ENCODE measurements at regions not wholly inside any gene's neighbourhood (a gene's known extent, or its start where the extent isn't known, plus 50 kb on each side); places are given as distances from the start of the nearest gene placed in this dataset.

DNA sequence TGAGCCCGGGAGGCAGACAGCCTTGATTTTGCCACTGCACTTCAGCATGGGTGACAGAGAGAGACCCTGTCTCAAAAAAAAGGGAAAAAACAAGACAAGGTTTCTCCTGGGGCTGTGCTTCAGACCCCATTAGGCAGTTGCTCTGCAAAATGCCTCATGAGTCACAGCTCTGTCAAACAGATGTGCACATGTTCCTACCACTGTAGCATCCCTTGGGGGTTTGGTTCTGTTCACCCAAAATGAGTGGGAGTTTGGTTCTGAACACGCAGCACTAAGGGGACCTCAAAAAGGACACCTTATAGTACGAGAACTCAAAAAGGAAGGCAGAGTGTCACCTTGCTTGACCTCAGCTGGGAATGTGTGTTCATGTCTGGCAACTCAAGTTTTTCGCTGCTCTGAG, 134.9 kb downstream of the RPIA start:
- Histone ChIP-seq H3K36me3 (ENCODE audit: insufficient read depth, insufficient read length, low read length) (no peaks in the 10 kb centered on the region), H3K9me3 (ENCODE audit: insufficient read depth, low read length) (no peaks in the 10 kb centered on the region; the same call in 1 of the 2 replicates), H3K4me1 (ENCODE audit: insufficient read depth, insufficient read length) (no peaks in the 10 kb centered on the region), H3K4me3 (ENCODE audit: insufficient read length, low read depth) (no peak overlapping the region), H3K27me3 (ENCODE audit: insufficient read depth, insufficient read length) (no peaks in the 10 kb centered on the region), H3K9ac (ENCODE audit: insufficient read length, low read depth) (no peak overlapping the region)
- no peak for TF ChIP-seq SUZ12 (IDR thresholded peaks at IDR 0.05; ENCODE audit: extremely low read depth, insufficient read depth, insufficient read length)
- no peak for TF ChIP-seq ZNF274 (IDR thresholded peaks at IDR 0.05; ENCODE audit: low read depth, low read length)
- TF ChIP-seq YY1 (IDR thresholded peaks at IDR 0.05; ENCODE audit: insufficient read depth, insufficient read length) = no peak
- no peak for DNase-seq (ENCODE audit: low read depth, low spot score)

DNA sequence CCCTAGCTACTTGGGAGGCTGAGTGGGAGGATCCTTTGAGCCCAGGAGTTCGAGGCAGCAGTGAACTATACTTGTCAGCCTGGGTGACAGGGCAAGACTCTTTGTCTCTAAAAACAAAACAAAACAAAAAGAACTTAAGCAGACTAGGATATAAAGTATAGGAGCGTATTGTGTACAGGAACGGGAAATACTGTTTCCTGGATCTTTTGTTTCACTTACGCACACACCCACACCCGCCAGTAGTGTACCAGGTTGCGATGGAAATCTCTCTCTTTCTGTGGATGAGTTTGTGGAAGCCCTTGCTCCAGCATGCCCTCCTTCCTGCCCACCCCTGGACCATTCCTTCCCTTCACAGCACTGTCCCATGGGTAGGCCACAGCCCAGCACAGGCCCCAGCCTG, 136.3 kb downstream of the RPIA start:
- no peaks in the 10 kb centered on the region for H3K9me3 ChIP-seq (ENCODE audit: insufficient read depth, low read length)
- H3K4me1 ChIP-seq (ENCODE audit: insufficient read depth, insufficient read length) = no peaks in the 10 kb centered on the region
- no peak for DNase-seq (ENCODE audit: low read depth, low spot score)
- H3K4me3 ChIP-seq (ENCODE audit: insufficient read length, low read depth) = no peak overlapping the region
- H3K36me3 ChIP-seq (ENCODE audit: insufficient read depth, insufficient read length, low read length) = no peaks in the 10 kb centered on the region
- no peak overlapping the region for H3K9ac ChIP-seq (ENCODE audit: insufficient read length, low read depth)
- TF ChIP-seq SUZ12 (IDR thresholded peaks at IDR 0.05; ENCODE audit: extremely low read depth, insufficient read depth, insufficient read length) (no peak), ZNF274 (IDR thresholded peaks at IDR 0.05; ENCODE audit: low read depth, low read length) (no peak), YY1 (IDR thresholded peaks at IDR 0.05; ENCODE audit: insufficient read depth, insufficient read length) (no peak)
- H3K27me3 ChIP-seq (ENCODE audit: insufficient read depth, insufficient read length) = no peaks in the 10 kb centered on the region

DNA sequence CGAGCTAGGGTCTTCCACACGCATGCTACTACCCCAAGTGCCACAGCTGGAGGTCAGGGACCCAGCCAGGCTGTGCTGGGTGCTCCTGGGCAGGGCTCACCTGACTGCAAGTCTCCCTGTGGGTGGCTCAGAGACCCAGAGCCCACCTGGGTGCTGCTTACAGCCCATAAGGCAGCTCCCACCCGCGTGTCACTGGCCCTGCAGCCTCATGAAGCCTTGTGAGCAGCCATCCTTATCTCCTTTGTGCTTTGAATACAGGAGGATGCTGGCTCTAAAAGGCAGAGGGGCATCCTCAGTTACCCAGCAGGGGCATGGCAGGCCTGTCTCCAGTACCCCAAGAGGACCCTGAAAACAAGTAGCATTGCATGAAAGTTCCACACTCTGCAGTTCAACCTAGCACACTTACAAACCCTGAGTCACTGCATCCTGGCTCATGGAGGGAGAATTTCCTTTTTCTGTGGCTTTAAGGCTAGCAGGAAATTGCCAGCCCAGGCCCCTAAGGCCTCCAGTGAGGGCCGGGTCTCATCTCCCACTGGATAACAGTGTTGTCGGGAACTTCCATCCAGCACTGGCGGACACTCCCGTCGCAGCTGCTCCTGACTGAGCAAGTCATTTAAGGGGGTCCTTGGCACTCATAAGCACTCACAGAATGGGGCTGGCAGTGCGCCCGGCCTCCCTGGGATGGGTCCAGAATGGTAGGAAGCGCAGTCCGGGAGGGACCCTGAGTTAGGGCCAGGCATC, 137.1 kb downstream of the RPIA start:
- H3K27me3 ChIP-seq (ENCODE audit: insufficient read depth, insufficient read length) = no peaks in the 10 kb centered on the region
- no peak for DNase-seq (ENCODE audit: low read depth, low spot score)
- H3K36me3 ChIP-seq (ENCODE audit: insufficient read depth, insufficient read length, low read length) = no peaks in the 10 kb centered on the region
- H3K4me1 ChIP-seq (ENCODE audit: insufficient read depth, insufficient read length) = no peaks in the 10 kb centered on the region
- TF ChIP-seq YY1 (IDR thresholded peaks at IDR 0.05; ENCODE audit: insufficient read depth, insufficient read length) = no peak
- H3K9me3 ChIP-seq (ENCODE audit: insufficient read depth, low read length) = no peaks in the 10 kb centered on the region
- no peak overlapping the region for H3K4me3 ChIP-seq (ENCODE audit: insufficient read length, low read depth)
- no peak overlapping the region for H3K9ac ChIP-seq (ENCODE audit: insufficient read length, low read depth)

DNA sequence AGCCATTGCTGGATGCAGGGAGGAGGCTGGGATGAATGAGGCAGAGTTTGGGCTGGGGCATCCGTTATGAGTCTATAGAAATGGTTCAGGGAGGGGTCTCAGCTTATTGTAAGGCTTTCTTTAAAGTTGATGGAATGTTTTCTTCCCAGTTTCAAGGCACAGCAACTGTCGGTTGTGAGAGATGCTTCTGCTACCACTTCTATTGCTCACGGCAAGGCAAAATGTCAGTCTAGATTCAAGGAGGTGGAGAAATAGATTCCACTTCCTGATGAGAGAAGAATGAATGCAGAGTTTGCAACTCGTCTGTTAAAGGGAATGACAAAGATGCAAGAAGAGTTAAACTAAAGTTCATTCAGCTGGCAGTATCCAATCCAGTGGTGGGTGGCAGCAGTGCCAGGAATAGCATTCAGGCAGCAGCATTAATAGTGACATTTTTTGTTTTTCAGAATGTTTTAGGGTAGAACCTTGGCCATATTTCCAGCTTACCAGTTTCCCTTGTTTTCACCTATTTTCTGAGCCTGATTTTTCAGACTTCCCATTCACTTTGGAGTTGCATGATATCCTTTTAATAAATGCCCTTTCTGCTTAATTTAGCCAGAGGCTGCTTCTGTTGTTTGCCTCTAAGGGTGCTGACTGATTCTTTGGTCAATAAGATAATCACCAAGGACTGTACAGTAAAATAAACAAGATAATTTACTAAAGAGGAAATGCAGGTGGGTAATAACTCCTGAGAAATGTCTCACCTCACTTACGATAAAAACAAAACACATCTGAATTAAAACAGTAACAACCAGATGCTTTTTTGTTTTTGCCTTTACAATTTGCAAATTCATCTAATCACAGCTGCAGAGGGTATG, 138.4 kb downstream of the RPIA start:
- no peak for DNase-seq (ENCODE audit: low read depth, low spot score)
- Histone ChIP-seq H3K4me3 (ENCODE audit: insufficient read length, low read depth) (no peak overlapping the region), H3K9me3 (ENCODE audit: insufficient read depth, low read length) (no peaks in the 10 kb centered on the region), H3K36me3 (ENCODE audit: insufficient read depth, insufficient read length, low read length) (no peaks in the 10 kb centered on the region), H3K9ac (ENCODE audit: insufficient read length, low read depth) (no peak overlapping the region), H3K4me1 (ENCODE audit: insufficient read depth, insufficient read length) (no peaks in the 10 kb centered on the region), H3K27me3 (ENCODE audit: insufficient read depth, insufficient read length) (no peaks in the 10 kb centered on the region)
- TF ChIP-seq SUZ12 (IDR thresholded peaks at IDR 0.05; ENCODE audit: extremely low read depth, insufficient read depth, insufficient read length) (no peak), YY1 (IDR thresholded peaks at IDR 0.05; ENCODE audit: insufficient read depth, insufficient read length) (no peak), ZNF274 (IDR thresholded peaks at IDR 0.05; ENCODE audit: low read depth, low read length) (no peak)

DNA sequence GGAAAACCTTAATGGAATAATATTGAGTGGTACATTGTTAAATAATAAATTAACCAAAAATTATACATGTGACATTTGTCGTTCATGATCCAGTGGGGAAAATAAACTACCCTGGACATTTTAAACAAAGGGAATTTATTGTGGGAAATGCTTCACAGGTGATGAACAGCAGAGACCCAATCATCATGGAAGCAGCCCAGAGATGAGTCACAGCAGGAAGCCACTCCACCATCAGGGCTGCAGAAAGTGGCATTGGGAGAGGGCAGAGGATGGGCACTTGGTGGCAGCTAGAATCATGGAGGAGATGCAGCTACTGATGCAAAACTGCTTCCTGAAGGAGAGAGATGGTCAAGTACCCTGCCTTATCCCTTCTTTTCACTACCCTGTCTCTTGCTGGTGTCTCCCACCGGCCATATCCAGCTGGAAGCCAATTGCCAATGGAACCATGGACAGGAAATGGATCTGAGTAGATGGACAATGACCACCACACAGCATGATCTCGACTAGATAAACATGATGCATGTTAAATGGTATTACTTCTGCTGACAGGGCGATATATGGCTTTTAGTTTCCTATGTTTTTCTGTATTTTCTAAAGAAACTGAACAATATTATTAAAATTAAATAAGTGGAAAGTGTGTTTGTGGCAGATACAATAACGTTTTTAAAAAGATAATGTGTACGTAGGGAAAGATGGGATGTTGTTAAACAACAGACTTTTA, 139.8 kb downstream of the RPIA start:
- Histone ChIP-seq H3K9ac (ENCODE audit: insufficient read length, low read depth) (no peak overlapping the region), H3K9me3 (ENCODE audit: insufficient read depth, low read length) (no peaks in the 10 kb centered on the region), H3K4me3 (ENCODE audit: insufficient read length, low read depth) (no peak overlapping the region), H3K4me1 (ENCODE audit: insufficient read depth, insufficient read length) (no peaks in the 10 kb centered on the region), H3K36me3 (ENCODE audit: insufficient read depth, insufficient read length, low read length) (no peaks in the 10 kb centered on the region), H3K27me3 (ENCODE audit: insufficient read depth, insufficient read length) (no peaks in the 10 kb centered on the region)
- no peak for TF ChIP-seq ZNF274 (IDR thresholded peaks at IDR 0.05; ENCODE audit: low read depth, low read length)
- no peak for TF ChIP-seq YY1 (IDR thresholded peaks at IDR 0.05; ENCODE audit: insufficient read depth, insufficient read length)
- TF ChIP-seq SUZ12 (IDR thresholded peaks at IDR 0.05; ENCODE audit: extremely low read depth, insufficient read depth, insufficient read length) = no peak
- no peak for DNase-seq (ENCODE audit: low read depth, low spot score)

DNA sequence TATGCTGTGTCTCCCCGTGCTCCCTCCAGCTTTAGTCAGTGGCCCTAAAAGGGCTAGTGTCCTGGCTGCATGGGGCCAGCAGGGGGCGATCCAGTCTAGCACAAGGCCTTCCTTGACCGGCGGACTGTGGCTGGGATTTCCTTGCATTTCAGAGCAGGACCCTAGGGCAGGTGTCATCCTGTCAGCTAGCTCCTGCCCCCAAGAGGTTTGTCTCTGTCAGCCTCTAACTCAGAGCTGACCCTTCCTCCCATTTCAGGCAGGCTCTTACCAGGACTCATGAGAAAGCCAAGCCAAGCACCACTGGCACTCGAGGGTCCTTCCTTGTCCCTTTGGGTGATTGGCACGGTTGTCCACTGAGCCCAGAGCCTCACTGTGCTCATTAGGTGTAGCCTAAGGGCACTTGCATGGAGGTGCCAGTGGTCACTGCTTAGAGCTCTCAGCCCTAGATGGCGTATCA, 140.3 kb downstream of the RPIA start:
- Histone ChIP-seq H3K4me1 (ENCODE audit: insufficient read depth, insufficient read length) (no peaks in the 10 kb centered on the region), H3K27me3 (ENCODE audit: insufficient read depth, insufficient read length) (no peaks in the 10 kb centered on the region), H3K36me3 (ENCODE audit: insufficient read depth, insufficient read length, low read length) (no peaks in the 10 kb centered on the region), H3K4me3 (ENCODE audit: insufficient read length, low read depth) (no peak overlapping the region), H3K9ac (ENCODE audit: insufficient read length, low read depth) (no peak overlapping the region), H3K9me3 (ENCODE audit: insufficient read depth, low read length) (no peaks in the 10 kb centered on the region)
- TF ChIP-seq YY1 (IDR thresholded peaks at IDR 0.05; ENCODE audit: insufficient read depth, insufficient read length) (no peak), SUZ12 (IDR thresholded peaks at IDR 0.05; ENCODE audit: extremely low read depth, insufficient read depth, insufficient read length) (no peak), ZNF274 (IDR thresholded peaks at IDR 0.05; ENCODE audit: low read depth, low read length) (no peak)
- peak; percentile 70 for DNase-seq (ENCODE audit: low read depth, low spot score)

Measured in NT2/D1 (cell line).